HL-60 (cell line): ENCODE measurements at regions not wholly inside any gene's neighbourhood (a gene's known extent, or its start where the extent isn't known, plus 50 kb on each side); places are given as distances from the start of the nearest gene placed in this dataset.

Experiments
- DNase-seq, 2 experiments: peaks; one replicate each; pipeline ENCODE4 v3.0.0-alpha.2; 2010 to 2020; ENCODE audit warnings: low read depth in 1 of 2, low spot score in 1 of 2
- H3K27ac ChIP-seq: fragments of 250-450 bp; sonication (Bioruptor Pico); replicated peaks from 2 replicates; pipeline ENCODE4 v1.5.1; 2020; ENCODE audit warnings: mild to moderate bottlenecking, moderate library complexity
- H3K27me3 ChIP-seq: fragments of 250-450 bp; sonication (Bioruptor Pico); 2 replicates; pipeline ENCODE4 v1.5.1; 2021; ENCODE audit warnings: mild to moderate bottlenecking, moderate library complexity; ENCODE audit not compliant: insufficient read depth, poor library complexity, severe bottlenecking
- H3K4me3 ChIP-seq: replicated peaks from 2 replicates; pipeline ENCODE4 v1.5.1; 2011; ENCODE audit warnings: mild to moderate bottlenecking, control low read depth, low read length; ENCODE audit not compliant: insufficient read depth
- CTCF ChIP-seq: IDR thresholded peaks from one replicate; pipeline ENCODE4 v1.5.1; 2011; ENCODE audit warnings: low read length, control low read depth, inconsistent platforms; ENCODE audit not compliant: insufficient read depth
- GABPA ChIP-seq: IDR thresholded peaks from 2 replicates; pipeline ENCODE4 v1.6.1; 2012; ENCODE audit warnings: low read depth
- POLR2AphosphoS5 ChIP-seq: IDR thresholded peaks from 2 replicates; pipeline ENCODE4 v1.6.1; 2012; ENCODE audit warnings: low read depth
- SPI1 ChIP-seq: IDR thresholded peaks from 2 replicates; pipeline ENCODE4 v1.6.1; 2012; ENCODE audit warnings: low read depth, mild to moderate bottlenecking, borderline replicate concordance
- TF ChIP-seq, protein P1 (sequence below): IDR thresholded peaks from 2 replicates; pipeline ENCODE4 v1.6.1; 2012; ENCODE audit warnings: low read depth; ENCODE audit not compliant: insufficient replicate concordance

GRCh38 chr18:24543086-24543794 lies 82.8 kb downstream of the HRH4 start:
- Histone ChIP-seq H3K27ac (no peak overlapping the region), H3K27me3 (peaks cover 5% of the 10 kb centered on the region), H3K4me3 (no peak overlapping the region)
- DNase-seq = no peak
- TF ChIP-seq CTCF (no peak), POLR2AphosphoS5 (no peak), GABPA (no peak), SPI1 (no peak)
- TF ChIP-seq, protein P1, sequence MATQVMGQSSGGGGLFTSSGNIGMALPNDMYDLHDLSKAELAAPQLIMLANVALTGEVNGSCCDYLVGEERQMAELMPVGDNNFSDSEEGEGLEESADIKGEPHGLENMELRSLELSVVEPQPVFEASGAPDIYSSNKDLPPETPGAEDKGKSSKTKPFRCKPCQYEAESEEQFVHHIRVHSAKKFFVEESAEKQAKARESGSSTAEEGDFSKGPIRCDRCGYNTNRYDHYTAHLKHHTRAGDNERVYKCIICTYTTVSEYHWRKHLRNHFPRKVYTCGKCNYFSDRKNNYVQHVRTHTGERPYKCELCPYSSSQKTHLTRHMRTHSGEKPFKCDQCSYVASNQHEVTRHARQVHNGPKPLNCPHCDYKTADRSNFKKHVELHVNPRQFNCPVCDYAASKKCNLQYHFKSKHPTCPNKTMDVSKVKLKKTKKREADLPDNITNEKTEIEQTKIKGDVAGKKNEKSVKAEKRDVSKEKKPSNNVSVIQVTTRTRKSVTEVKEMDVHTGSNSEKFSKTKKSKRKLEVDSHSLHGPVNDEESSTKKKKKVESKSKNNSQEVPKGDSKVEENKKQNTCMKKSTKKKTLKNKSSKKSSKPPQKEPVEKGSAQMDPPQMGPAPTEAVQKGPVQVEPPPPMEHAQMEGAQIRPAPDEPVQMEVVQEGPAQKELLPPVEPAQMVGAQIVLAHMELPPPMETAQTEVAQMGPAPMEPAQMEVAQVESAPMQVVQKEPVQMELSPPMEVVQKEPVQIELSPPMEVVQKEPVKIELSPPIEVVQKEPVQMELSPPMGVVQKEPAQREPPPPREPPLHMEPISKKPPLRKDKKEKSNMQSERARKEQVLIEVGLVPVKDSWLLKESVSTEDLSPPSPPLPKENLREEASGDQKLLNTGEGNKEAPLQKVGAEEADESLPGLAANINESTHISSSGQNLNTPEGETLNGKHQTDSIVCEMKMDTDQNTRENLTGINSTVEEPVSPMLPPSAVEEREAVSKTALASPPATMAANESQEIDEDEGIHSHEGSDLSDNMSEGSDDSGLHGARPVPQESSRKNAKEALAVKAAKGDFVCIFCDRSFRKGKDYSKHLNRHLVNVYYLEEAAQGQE = no peak

GRCh38 chr18:24543795-24544498 lies 83.5 kb downstream of the HRH4 start:
- peak in 1 of 2 experiments; percentile 3 for DNase-seq
- Histone ChIP-seq H3K4me3 (no peak overlapping the region), H3K27ac (no peak overlapping the region), H3K27me3 (peaks cover under 1% of the 10 kb centered on the region)
- TF ChIP-seq CTCF = peak; percentile 6
- TF ChIP-seq GABPA = no peak

GRCh38 chr18:24544949-24545348 lies 84.5 kb downstream of the HRH4 start:
- TF ChIP-seq CTCF (no peak), POLR2AphosphoS5 (no peak), SPI1 (no peak), GABPA (no peak)
- TF ChIP-seq, protein P1 = no peak
- DNase-seq = no peak
- no peaks in the 10 kb centered on the region for H3K27me3 ChIP-seq
- H3K27ac ChIP-seq = no peak overlapping the region
- no peak overlapping the region for H3K4me3 ChIP-seq

DNA sequence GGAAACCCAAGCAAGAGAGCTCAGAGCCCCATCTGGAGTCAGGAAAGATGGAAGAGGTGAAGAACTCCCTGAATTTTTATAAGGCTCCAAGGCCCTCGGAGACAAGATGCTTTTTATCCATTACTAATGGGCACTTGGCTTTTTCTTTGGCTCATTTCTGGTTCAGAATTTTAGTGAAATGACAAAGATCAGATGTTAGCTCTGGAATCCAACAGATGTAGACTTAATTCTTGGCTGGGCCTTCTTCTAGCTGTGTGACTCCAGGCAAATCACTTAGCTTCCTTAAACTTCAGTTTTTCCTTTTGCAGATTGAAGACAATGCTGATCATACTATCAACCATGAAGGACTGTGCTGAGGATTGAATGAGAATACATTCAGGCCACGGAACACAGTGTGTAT lies 85.2 kb downstream of the HRH4 start:
- H3K4me3 ChIP-seq = no peak overlapping the region
- H3K27ac ChIP-seq = no peak overlapping the region
- DNase-seq = no peak
- H3K27me3 ChIP-seq = no peaks in the 10 kb centered on the region
- TF ChIP-seq GABPA (no peak), SPI1 (no peak)
- TF ChIP-seq, protein P1 = no peak
